ENCODE measurements at regions not wholly inside any gene's neighbourhood (a gene's known extent, or its start where the extent isn't known, plus 50 kb on each side); places are given as distances from the start of the nearest gene placed in this dataset.
A peak's percentile ranks its signal among the peaks of the same experiment; 100 is the strongest.
"Not testable (repeated sequence)": the region's sequence is repeated elsewhere in the genome, so short reads cannot be mapped to it uniquely, and the experiment has no call there.

GRCh38 chr12:127790376-127790775, 476.6 kb upstream of the TMEM132C start:
- H3K27ac ChIP-seq (ENCODE audit: low read depth, low read length) = no peak overlapping the region

GRCh38 chr12:127791217-127791616, 475.8 kb upstream of the TMEM132C start:
- H3K4me3 ChIP-seq (ENCODE audit: low read depth, low read length) = no peak overlapping the region
- no peaks in the 10 kb centered on the region for H3K4me1 ChIP-seq (ENCODE audit: control insufficient read depth, insufficient read depth, low read length)
- H3K36me3 ChIP-seq (ENCODE audit: control insufficient read depth, insufficient read depth, low read length) = no peaks in the 10 kb centered on the region
- DNase-seq (ENCODE audit: low read depth in 4 of 6, low spot score in 6 of 6) = no peak
- H3K27ac ChIP-seq (ENCODE audit: low read depth, low read length) = no peak overlapping the region
- WGBS (ENCODE audit: insufficient coverage) = no CpG with 5 or more reads among the region's 7 CpGs
- H3K9me3 ChIP-seq (ENCODE audit: control insufficient read depth, insufficient read depth, low read length) = no peaks in the 10 kb centered on the region
- H3K27me3 ChIP-seq (ENCODE audit: control insufficient read depth, insufficient read depth, low read length) = no peaks in the 10 kb centered on the region

More at GRCh38 chr12:127790376-127790775, 476.6 kb upstream of the TMEM132C start:
- DNase-seq (ENCODE audit: low read depth in 4 of 6, low spot score in 6 of 6) = peak in 1 of 6 donors; percentile 62
- Histone ChIP-seq H3K27me3 (ENCODE audit: control insufficient read depth, insufficient read depth, low read length) (no peaks in the 10 kb centered on the region), H3K4me1 (ENCODE audit: control insufficient read depth, insufficient read depth, low read length) (no peaks in the 10 kb centered on the region), H3K4me3 (ENCODE audit: low read depth, low read length) (no peak overlapping the region), H3K36me3 (ENCODE audit: control insufficient read depth, insufficient read depth, low read length) (no peaks in the 10 kb centered on the region), H3K9me3 (ENCODE audit: control insufficient read depth, insufficient read depth, low read length) (no peaks in the 10 kb centered on the region)

GRCh38 chr12:127797918-127798317, 469.1 kb upstream of the TMEM132C start:
- no peak for DNase-seq (ENCODE audit: low read depth in 4 of 6, low spot score in 6 of 6)
- Histone ChIP-seq H3K27me3 (ENCODE audit: control insufficient read depth, insufficient read depth, low read length) (no peaks in the 10 kb centered on the region), H3K4me1 (ENCODE audit: control insufficient read depth, insufficient read depth, low read length) (no peaks in the 10 kb centered on the region), H3K27ac (ENCODE audit: low read depth, low read length) (no peak overlapping the region), H3K9me3 (ENCODE audit: control insufficient read depth, insufficient read depth, low read length) (no peaks in the 10 kb centered on the region), H3K36me3 (ENCODE audit: control insufficient read depth, insufficient read depth, low read length) (no peaks in the 10 kb centered on the region), H3K4me3 (ENCODE audit: low read depth, low read length) (no peak overlapping the region)
- 93% methylated on average over 3 of the region's 3 CpGs for WGBS (ENCODE audit: insufficient coverage)

- H3K4me1 ChIP-seq (ENCODE audit: control insufficient read depth, insufficient read depth, low read length) = no peaks in the 10 kb centered on the region
- H3K36me3 ChIP-seq (ENCODE audit: control insufficient read depth, insufficient read depth, low read length) = no peaks in the 10 kb centered on the region
- WGBS (ENCODE audit: insufficient coverage) = 81% methylated on average over 3 of the region's 6 CpGs
- no peak overlapping the region for H3K27ac ChIP-seq (ENCODE audit: low read depth, low read length)
- H3K9me3 ChIP-seq (ENCODE audit: control insufficient read depth, insufficient read depth, low read length) = no peaks in the 10 kb centered on the region
- no peak overlapping the region for H3K4me3 ChIP-seq (ENCODE audit: low read depth, low read length)
- DNase-seq (ENCODE audit: low read depth in 4 of 6, low spot score in 6 of 6) = no peak
- H3K27me3 ChIP-seq (ENCODE audit: control insufficient read depth, insufficient read depth, low read length) = no peaks in the 10 kb centered on the region
Measured at GRCh38 chr12:127802271-127802670, 464.7 kb upstream of the TMEM132C start.

GRCh38 chr12:127803545-127803944, 463.4 kb upstream of the TMEM132C start:
- H3K4me1 ChIP-seq (ENCODE audit: control insufficient read depth, insufficient read depth, low read length) = no peaks in the 10 kb centered on the region
- WGBS (ENCODE audit: insufficient coverage) = 33% methylated on average over 1 of the region's 3 CpGs
- no peak overlapping the region for H3K4me3 ChIP-seq (ENCODE audit: low read depth, low read length)
- no peaks in the 10 kb centered on the region for H3K9me3 ChIP-seq (ENCODE audit: control insufficient read depth, insufficient read depth, low read length)
- no peaks in the 10 kb centered on the region for H3K36me3 ChIP-seq (ENCODE audit: control insufficient read depth, insufficient read depth, low read length)
- peak in 2 of 6 donors; percentile 34 to 37 for DNase-seq (ENCODE audit: low read depth in 4 of 6, low spot score in 6 of 6)
- no peaks in the 10 kb centered on the region for H3K27me3 ChIP-seq (ENCODE audit: control insufficient read depth, insufficient read depth, low read length)
- H3K27ac ChIP-seq (ENCODE audit: low read depth, low read length) = no peak overlapping the region

- Histone ChIP-seq H3K9me3 (ENCODE audit: control insufficient read depth, insufficient read depth, low read length) (no peaks in the 10 kb centered on the region), H3K4me1 (ENCODE audit: control insufficient read depth, insufficient read depth, low read length) (peaks cover 4% of the 10 kb centered on the region), H3K36me3 (ENCODE audit: control insufficient read depth, insufficient read depth, low read length) (no peaks in the 10 kb centered on the region), H3K4me3 (ENCODE audit: low read depth, low read length) (no peak overlapping the region), H3K27me3 (ENCODE audit: control insufficient read depth, insufficient read depth, low read length) (no peaks in the 10 kb centered on the region), H3K27ac (ENCODE audit: low read depth, low read length) (no peak overlapping the region)
- WGBS (ENCODE audit: insufficient coverage) = 56% methylated on average over 1 of the region's 1 CpG
- peak in 2 of 6 donors; percentile 31 to 76 for DNase-seq (ENCODE audit: low read depth in 4 of 6, low spot score in 6 of 6)
Measured at GRCh38 chr12:127809275-127809674, 457.7 kb upstream of the TMEM132C start.

- peaks cover 4% of the 10 kb centered on the region for H3K4me1 ChIP-seq (ENCODE audit: control insufficient read depth, insufficient read depth, low read length)
- H3K27ac ChIP-seq (ENCODE audit: low read depth, low read length) = no peak overlapping the region
- WGBS (ENCODE audit: insufficient coverage) = 100% methylated on average over 1 of the region's 4 CpGs
- H3K4me3 ChIP-seq (ENCODE audit: low read depth, low read length) = no peak overlapping the region
- no peaks in the 10 kb centered on the region for H3K36me3 ChIP-seq (ENCODE audit: control insufficient read depth, insufficient read depth, low read length)
- H3K27me3 ChIP-seq (ENCODE audit: control insufficient read depth, insufficient read depth, low read length) = no peaks in the 10 kb centered on the region
- H3K9me3 ChIP-seq (ENCODE audit: control insufficient read depth, insufficient read depth, low read length) = no peaks in the 10 kb centered on the region
- DNase-seq (ENCODE audit: low read depth in 4 of 6, low spot score in 6 of 6) = peak in 2 of 6 donors; percentile 18 to 43
Measured at GRCh38 chr12:127810041-127810440, 456.9 kb upstream of the TMEM132C start.

GRCh38 chr12:127810459-127810858, 456.5 kb upstream of the TMEM132C start:
- H3K36me3 ChIP-seq (ENCODE audit: control insufficient read depth, insufficient read depth, low read length); H3K27me3 ChIP-seq (ENCODE audit: control insufficient read depth, insufficient read depth, low read length); H3K27ac ChIP-seq (ENCODE audit: low read depth, low read length); H3K4me3 ChIP-seq (ENCODE audit: low read depth, low read length); H3K9me3 ChIP-seq (ENCODE audit: control insufficient read depth, insufficient read depth, low read length); H3K4me1 ChIP-seq (ENCODE audit: control insufficient read depth, insufficient read depth, low read length); DNase-seq (ENCODE audit: low read depth in 4 of 6, low spot score in 6 of 6): not testable (repeated sequence)
- 78% methylated on average over 4 of the region's 4 CpGs for WGBS (ENCODE audit: insufficient coverage)

- WGBS (ENCODE audit: insufficient coverage) = 7% methylated on average over 7 of the region's 7 CpGs
- DNase-seq (ENCODE audit: low read depth in 4 of 6, low spot score in 6 of 6) = peak in 2 of 6 donors; percentile 36 to 56
- Histone ChIP-seq H3K4me1 (ENCODE audit: control insufficient read depth, insufficient read depth, low read length) (peaks cover 4% of the 10 kb centered on the region), H3K36me3 (ENCODE audit: control insufficient read depth, insufficient read depth, low read length) (no peaks in the 10 kb centered on the region), H3K27me3 (ENCODE audit: control insufficient read depth, insufficient read depth, low read length) (no peaks in the 10 kb centered on the region), H3K4me3 (ENCODE audit: low read depth, low read length) (no peak overlapping the region), H3K9me3 (ENCODE audit: control insufficient read depth, insufficient read depth, low read length) (no peaks in the 10 kb centered on the region), H3K27ac (ENCODE audit: low read depth, low read length) (no peak overlapping the region)
Measured at GRCh38 chr12:127811988-127812387, 455.0 kb upstream of the TMEM132C start.

- 86% methylated on average over 1 of the region's 2 CpGs for WGBS (ENCODE audit: insufficient coverage)
- Histone ChIP-seq H3K27me3 (ENCODE audit: control insufficient read depth, insufficient read depth, low read length) (no peaks in the 10 kb centered on the region), H3K27ac (ENCODE audit: low read depth, low read length) (no peak overlapping the region), H3K9me3 (ENCODE audit: control insufficient read depth, insufficient read depth, low read length) (no peaks in the 10 kb centered on the region), H3K36me3 (ENCODE audit: control insufficient read depth, insufficient read depth, low read length) (no peaks in the 10 kb centered on the region), H3K4me1 (ENCODE audit: control insufficient read depth, insufficient read depth, low read length) (peaks cover 4% of the 10 kb centered on the region), H3K4me3 (ENCODE audit: low read depth, low read length) (no peak overlapping the region)
- DNase-seq (ENCODE audit: low read depth in 4 of 6, low spot score in 6 of 6) = no peak
Measured at GRCh38 chr12:127813147-127813546, 453.8 kb upstream of the TMEM132C start.

Measured in spinal cord (tissue), 9 donors.